NB4 (cell line): ENCODE measurements at regions not wholly inside any gene's neighbourhood (a gene's known extent, or its start where the extent isn't known, plus 50 kb on each side); places are given as distances from the start of the nearest gene placed in this dataset.

Experiments used
- DNase-seq: peaks from one replicate; pipeline ENCODE4 v3.0.0; 2010; ENCODE audit warnings: low read depth
- H3K4me3 ChIP-seq: one replicate; pipeline ENCODE4 v1.5.1; 2011; ENCODE audit warnings: mild to moderate bottlenecking, low read depth, low read length, moderate library complexity
- CTCF ChIP-seq: IDR thresholded peaks from one replicate; pipeline ENCODE4 v1.5.1; 2012; ENCODE audit warnings: low read depth, low read length
- MAX ChIP-seq: IDR thresholded peaks from 2 replicates; pipeline ENCODE4 v1.6.1; 2011; ENCODE audit warnings: low read depth, low read length
- MYC ChIP-seq: IDR thresholded peaks from 2 replicates; pipeline ENCODE4 v1.6.1; 2011; ENCODE audit warnings: low read depth, low read length
- POLR2A ChIP-seq: IDR thresholded peaks from 2 replicates; pipeline ENCODE4 v1.6.1; 2011; ENCODE audit warnings: mild to moderate bottlenecking; ENCODE audit not compliant: insufficient read length; ENCODE audit errors: extremely low read depth

- no peak for DNase-seq
- TF ChIP-seq MYC (no peak), POLR2A (no peak), CTCF (no peak), MAX (no peak)
- no peak overlapping the region for H3K4me3 ChIP-seq
Measured at GRCh38 chr7:131226514-131226865, 101.2 kb upstream of the MKLN1 start.

GRCh38 chr7:131231381-131232220, 96.1 kb upstream of the MKLN1 start:
- DNase-seq, result peak; percentile 91
- TF ChIP-seq MYC (peak; percentile 48), CTCF (no peak), MAX (peak; percentile 37), POLR2A (no peak)
- peak overlapping the region; percentile 55 for H3K4me3 ChIP-seq

GRCh38 chr7:131232768-131233167, 94.9 kb upstream of the MKLN1 start:
- H3K4me3 ChIP-seq, result no peak overlapping the region
- no peak for DNase-seq
- no peak for TF ChIP-seq POLR2A
- TF ChIP-seq MYC, result no peak
- no peak for TF ChIP-seq MAX
- TF ChIP-seq CTCF, result no peak

GRCh38 chr7:131233193-131233592, 94.5 kb upstream of the MKLN1 start:
- no peak for TF ChIP-seq MYC
- TF ChIP-seq POLR2A, result no peak
- no peak for TF ChIP-seq CTCF
- TF ChIP-seq MAX, result no peak
- H3K4me3 ChIP-seq, result no peak overlapping the region
- DNase-seq, result no peak

GRCh38 chr7:131234719-131235488, 92.8 kb upstream of the MKLN1 start:
- TF ChIP-seq MAX (no peak), MYC (no peak), POLR2A (no peak), CTCF (no peak)
- DNase-seq, result no peak
- H3K4me3 ChIP-seq, result no peak overlapping the region
